ENCODE measurements at regions not wholly inside any gene's neighbourhood (a gene's known extent, or its start where the extent isn't known, plus 50 kb on each side); places are given as distances from the start of the nearest gene placed in this dataset.

DNA sequence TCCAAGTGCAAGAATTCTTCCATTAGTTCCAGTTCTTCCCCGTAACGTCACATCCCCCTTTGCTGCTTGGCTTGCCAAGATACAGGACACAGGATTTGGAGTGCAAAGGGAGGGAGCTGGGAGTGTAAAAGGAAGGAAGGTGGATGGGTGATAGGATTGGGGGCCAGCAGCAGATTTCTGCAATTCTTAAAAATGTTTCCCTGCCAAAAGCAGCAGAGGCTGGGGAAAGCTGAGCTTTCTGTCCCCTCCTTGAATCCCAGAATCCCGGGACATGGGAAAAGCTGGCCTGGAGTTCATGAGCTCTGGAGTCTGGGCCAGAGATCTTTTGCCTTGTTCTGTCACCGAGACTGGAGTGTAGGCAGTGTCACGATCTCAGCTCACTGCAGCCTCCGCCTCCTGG, 60.0 kb upstream of the EPB41L1 start:
- TF ChIP-seq, protein P1, sequence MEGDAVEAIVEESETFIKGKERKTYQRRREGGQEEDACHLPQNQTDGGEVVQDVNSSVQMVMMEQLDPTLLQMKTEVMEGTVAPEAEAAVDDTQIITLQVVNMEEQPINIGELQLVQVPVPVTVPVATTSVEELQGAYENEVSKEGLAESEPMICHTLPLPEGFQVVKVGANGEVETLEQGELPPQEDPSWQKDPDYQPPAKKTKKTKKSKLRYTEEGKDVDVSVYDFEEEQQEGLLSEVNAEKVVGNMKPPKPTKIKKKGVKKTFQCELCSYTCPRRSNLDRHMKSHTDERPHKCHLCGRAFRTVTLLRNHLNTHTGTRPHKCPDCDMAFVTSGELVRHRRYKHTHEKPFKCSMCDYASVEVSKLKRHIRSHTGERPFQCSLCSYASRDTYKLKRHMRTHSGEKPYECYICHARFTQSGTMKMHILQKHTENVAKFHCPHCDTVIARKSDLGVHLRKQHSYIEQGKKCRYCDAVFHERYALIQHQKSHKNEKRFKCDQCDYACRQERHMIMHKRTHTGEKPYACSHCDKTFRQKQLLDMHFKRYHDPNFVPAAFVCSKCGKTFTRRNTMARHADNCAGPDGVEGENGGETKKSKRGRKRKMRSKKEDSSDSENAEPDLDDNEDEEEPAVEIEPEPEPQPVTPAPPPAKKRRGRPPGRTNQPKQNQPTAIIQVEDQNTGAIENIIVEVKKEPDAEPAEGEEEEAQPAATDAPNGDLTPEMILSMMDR (IDR thresholded peaks at IDR 0.05): no peak
- no peak for TF ChIP-seq EZH2 (IDR thresholded peaks at IDR 0.05)
- TF ChIP-seq EZH2phosphoT487 (IDR thresholded peaks at IDR 0.05): no peak
